Kidney tubule cell (primary cell): ENCODE measurements at regions not wholly inside any gene's neighbourhood (a gene's known extent, or its start where the extent isn't known, plus 50 kb on each side); places are given as distances from the start of the nearest gene placed in this dataset.

Experiments
- DNase-seq: peaks from one replicate; pipeline ENCODE4 v3.0.0-alpha.2; 2018; ENCODE audit warnings: low spot score

DNA sequence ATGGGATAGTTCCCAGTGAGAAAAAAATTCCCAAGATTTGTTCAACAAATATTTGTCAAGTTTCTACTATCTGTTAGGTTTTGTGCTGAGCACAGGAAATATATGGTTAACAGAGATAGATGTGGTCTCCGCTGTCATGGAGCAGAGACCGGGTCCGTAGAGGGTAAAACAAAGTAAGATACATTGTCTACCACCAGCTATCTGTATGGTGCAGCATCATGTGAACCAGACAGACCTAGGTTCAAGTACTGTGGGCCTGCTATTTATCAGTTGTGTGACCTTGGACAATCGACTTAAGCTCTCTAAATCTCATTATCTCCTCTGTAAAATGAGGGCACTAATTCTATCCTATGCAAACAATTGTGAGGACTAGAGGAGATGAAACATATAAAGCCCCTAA, 109.8 kb downstream of the DUSP10 start:
- no peak for DNase-seq

DNA sequence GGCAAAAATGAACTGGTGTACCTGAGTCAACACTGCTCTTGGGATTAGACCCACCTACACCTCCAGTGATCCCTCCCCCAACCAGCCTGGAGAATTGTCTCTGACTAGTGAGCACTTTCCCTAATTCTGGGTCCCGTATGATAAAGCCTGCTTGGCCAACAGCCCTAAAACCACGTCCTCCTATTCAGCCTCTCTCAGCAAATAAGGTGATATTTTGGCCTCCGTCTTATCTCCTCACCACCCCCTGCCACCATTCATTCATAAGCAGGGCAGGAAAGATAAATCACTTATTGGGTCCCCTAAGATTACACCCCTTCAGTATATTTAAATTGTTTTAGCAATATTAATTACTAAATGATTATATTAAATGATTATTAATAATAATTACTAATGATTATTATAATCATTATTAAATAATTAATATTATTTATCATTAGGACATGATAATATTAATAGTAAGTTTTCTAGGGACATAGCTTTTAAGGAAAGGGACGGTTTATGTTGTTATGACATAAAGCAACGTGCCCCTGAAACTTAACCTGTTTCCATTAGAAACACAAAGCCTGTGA, 108.0 kb downstream of the DUSP10 start:
- DNase-seq: no peak

DNA sequence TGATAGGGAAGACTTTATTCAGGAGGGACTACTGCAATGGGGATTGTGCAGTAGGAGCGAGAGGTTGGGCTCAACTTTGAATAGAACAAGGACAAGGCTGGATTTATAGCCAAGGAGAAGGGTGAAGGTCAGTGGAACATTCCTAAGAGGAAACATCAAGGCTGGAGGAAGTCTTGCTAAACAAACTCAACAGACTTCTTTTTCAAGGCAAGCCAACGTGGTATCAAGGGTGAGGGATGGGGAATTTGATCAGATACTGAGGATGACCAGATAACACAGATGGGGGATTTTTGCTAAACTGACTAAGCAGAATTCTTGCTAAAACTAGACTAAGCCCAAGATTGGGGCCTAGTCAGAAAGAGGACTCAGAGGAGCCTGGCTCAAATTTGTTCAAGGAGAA, 107.3 kb downstream of the DUSP10 start:
- no peak for DNase-seq

DNA sequence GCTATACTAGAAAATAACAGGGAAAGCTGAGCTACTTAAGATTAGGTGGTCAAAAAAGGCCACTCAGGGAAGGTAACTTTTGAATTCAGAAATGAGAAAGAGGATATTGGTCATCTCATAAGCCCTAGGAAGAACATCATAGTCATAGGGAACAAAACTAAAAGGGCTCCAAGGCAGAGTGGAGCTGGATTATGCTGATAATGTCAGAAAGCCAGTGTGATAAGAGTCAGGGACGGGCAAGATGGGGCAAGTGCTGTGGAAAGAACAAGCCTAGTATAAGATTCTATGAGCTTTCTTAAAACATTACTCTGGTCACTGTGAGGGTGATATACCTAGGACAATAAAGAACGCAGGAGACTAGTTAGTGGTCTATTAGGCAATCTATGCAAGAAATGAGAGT, 106.6 kb downstream of the DUSP10 start:
- DNase-seq: no peak

DNA sequence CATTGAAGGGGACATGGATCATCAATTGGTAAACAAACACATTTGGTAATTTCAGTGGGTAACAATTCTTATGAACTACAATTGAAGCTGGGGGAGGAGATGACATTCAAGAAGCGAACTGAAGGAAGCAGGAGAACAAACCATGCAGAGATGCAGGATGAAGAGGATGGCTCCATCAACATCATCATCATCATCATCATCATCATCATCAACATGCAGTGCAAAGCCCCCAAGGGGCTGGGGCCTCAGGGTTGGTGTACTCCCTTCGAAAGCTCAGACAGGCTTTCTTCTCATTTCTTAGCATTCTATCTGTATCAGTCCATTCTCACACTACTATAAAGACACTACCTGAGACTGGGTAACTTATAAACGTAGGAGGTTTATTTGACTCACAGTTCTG, 105.8 kb downstream of the DUSP10 start:
- no peak for DNase-seq

DNA sequence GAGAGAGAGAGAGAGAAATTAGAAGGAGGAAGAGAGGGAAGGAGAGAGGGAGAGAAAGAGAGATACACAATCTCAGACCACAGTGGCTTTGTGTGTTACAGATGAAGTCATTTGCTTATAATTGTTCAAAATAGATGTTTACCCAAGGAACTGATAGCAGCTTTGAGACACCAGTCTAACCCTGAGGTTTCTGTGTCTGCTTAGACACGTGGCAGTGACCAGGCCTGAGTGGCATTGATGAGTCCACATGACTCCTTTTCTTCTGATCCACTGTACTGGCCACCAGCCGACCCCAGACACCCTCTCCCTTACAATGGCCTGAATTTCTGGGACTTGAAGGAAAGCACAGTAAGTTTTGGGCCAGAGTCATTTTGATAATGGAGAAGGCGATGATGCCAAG, 104.9 kb downstream of the DUSP10 start:
- no peak for DNase-seq

DNA sequence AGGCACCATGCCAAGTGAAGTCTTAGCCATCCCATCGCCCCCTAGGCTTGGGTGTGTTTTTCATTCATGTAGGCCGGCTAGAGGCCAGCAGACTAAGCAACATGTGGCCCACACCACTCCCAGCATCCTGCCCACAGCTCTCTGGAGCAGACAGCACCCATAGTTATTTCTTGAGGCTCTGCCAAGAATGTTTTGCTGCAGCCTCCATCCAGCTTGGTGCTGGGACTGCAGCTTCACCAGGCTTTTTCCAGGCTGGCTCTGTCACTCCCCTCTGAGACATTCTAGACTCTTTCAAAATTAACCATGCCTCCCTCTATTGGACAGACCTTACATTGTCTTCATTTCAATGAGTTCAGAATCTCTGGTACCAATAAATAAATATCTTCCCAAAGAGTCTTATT, 104.2 kb downstream of the DUSP10 start:
- DNase-seq: peak; percentile 43

DNA sequence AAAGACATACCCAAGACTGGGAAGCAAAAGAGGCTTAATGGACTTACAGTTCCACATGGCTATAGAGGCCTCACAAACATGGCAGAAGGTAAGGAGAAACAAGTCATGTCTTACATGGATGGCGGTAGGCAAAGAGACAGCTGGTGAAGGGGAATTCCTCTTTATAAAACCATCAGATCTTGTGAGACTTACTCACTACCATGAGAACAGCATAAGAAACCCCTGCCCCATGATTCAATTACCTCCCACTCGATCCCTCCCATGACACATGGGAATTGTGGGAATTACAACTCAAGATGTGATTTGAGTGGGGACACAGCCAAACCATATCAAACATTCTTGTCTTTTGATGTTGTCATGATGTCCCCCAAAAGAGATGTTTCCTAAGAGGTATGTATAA, 103.3 kb downstream of the DUSP10 start:
- DNase-seq: no peak

DNA sequence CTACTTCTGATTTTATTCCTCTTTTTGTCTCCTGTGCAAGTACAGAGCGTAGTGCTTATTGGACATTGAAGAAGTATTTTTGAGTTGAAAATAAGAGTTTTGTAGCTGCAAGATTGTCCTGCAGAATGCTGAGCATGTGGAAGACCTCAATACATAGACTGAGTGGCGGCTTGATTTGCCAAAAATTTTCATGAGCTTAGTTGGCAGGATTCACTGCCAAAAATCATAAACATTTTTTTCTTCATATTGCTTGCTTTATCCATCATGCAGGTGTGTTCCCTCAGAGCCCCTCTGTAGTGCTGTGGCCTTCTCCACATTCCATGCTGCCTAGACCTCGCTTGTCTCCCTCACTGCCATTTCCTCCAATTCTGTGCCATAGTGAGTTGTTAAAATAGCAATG, 100.1 kb downstream of the DUSP10 start:
- DNase-seq: no peak

DNA sequence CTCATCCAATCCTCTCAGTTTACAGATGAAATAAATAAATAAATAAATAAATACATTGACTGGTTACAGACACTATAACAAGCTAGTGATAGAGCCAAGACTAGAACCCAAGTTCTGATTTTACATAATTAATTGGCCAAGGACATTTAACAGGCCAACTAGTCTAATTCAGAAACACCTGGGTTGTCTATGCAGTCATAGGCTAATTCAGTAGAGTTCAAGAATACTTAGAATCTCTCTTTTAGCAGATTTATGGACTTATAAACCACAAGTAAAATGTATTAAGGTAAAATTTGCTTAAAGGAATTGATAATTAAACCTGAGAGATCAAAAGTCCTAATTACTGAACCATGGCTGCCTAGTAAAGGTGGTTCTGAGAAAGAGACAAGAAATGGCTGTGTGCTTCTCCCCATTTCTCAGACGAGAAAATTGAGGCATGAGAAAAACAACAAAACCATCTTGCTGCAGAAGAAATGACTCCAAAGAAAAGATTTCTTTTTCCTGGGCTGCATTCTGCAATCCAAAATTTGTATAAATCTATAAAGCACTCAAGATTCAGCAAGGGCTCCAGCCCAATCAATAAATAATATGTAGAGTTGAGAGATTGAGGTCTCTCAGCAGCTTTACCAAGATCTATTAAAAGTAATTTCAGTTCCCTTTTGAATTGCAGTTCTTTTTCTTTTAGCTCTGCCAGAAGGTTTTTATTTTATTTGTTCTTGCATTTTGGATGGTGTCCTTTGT, 98.3 kb downstream of the DUSP10 start:
- no peak for DNase-seq

DNA sequence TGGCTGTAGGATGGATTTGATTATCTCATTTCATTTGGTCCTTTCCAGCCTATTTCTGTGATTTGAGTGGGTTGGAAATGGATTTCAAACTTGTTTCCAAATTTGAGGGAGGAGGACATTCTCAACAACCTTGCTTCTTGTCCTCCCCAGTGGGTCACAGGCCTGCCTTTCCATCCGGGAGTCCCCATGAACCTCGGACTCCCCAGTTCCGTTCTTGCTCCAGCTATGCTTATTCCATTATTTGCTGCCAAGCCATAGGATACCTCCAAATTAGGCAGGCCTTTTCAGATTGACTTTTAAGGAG, 97.8 kb downstream of the DUSP10 start:
- no peak for DNase-seq

DNA sequence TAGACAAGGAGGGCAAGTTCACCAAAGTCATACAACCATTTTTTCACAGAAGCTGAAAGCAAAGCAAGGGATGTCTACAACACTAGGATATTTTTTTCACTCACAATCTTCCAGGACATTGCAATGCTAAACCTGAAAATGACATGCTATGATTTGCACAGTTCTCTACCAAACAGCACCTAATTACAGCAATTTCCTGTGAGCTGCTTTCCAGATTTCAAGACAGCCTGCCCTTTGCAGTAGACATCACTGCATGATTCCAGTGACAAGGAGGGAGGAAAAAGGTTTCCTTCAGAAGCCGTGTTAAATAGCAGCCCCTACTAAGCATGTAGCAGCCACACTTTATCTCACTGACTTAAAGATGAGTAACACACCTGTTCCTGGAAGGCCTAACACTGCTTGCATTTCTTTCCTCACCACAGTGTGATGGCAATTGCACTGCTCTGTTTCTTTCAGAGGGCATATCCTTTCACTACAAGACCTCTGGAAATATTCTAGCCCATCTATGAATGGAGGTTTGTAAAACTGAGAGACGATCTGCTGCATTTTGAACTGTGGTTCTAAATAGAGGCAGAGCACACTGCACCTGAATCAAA, 97.1 kb downstream of the DUSP10 start:
- no peak for DNase-seq

DNA sequence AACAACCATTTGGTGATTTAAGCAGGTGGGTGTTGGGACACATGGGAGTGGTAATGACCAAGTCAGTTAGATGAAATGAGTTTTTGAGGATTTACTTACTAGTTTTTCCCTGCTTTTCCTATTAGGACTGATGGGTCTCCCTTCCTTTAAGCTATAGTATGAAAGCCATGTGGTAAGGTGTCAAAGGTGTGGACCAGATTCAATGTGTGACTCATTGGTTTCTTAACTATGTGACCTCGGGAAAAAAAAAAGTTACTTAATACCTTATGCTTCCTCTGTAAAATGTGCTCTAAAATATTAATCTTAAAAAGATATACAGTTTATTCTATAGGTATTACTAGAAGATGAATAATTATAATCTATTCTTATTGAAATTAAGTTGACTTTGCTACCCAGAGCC, 93.7 kb downstream of the DUSP10 start:
- peak; percentile 13 for DNase-seq
